GM21526 (cell line): ENCODE measurements at regions not wholly inside any gene's neighbourhood (a gene's known extent, or its start where the extent isn't known, plus 50 kb on each side); places are given as distances from the start of the nearest gene placed in this dataset.
"Not testable (repeated sequence)": the region's sequence is repeated elsewhere in the genome, so short reads cannot be mapped to it uniquely, and the experiment has no call there.

Experiments
- ATAC-seq: cut with Tn5 transposase; IDR thresholded peaks from one replicate; pipeline ENCODE4 v1.9.1; 2021; ENCODE audit warnings: moderate library complexity; ENCODE audit not compliant: unreplicated experiment, low FRiP score

DNA sequence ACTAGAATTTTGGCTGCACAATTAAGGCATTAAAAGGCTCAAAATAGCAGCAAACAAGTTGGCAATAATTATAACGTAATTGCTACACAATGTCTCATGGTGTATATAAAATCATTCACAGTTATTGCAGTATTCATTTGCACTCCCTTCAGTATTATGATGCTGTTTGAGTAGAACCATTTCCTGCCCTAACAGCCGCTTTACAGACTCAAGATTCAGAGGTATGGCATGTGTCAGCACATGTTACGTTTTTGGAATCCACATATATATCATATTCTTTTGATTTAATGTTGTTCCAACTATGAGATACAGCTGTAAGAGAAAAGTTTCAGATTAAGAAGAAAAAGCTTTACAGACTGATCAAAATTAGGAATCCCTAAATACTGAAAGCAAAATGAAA is 56.3 kb upstream of the NCKAP5 start:
- ATAC-seq = no peak

- no peak for ATAC-seq
Observed at GRCh38 chr2:133627741-133628140, 59.5 kb upstream of the NCKAP5 start.

DNA sequence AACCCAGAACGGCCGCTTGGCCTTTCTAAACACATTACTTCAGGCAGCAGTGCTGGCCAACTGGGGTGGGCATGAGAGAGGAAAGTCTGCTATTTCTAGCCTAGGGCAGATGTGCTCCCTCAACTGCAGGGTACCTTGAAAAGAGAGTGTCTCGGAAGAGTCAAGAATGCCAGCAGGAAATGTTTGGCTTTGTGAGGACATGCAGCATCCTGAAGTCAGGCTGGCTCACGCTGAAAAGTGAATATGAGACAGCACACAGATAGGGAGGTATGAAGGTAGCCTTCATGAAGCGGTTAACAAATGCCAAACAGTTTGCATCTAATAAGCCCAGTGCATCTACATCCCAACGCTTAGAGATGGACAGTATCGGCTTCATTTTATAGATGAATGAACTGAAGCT is 65.0 kb upstream of the NCKAP5 start:
- no peak for ATAC-seq

DNA sequence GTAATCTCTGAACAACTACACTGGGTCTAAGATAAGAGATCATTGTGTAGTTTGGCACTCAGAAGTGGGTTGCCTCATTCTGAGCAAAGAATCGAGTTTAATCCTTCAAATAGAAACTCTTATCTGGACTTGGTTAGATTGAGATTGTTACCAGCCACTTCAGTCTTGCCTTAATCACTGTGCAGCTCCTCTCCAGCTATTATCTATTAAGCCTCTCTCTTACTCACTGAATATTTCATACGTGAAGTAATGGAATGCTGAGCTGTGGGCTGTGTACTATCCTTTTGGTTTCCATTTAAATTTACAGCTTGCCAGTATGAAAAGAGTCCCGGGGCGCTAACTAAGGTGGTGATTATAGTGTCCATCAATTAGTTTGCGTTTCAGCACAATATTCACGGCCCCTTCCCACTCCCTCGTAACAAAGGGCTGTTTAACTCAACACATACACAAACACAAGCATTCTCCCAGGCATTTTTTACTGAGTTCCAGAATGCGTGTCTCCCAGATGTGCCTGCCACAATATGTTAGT is 65.7 kb upstream of the NCKAP5 start:
- no peak for ATAC-seq

GRCh38 chr2:133635131-133635530 is 66.9 kb upstream of the NCKAP5 start:
- ATAC-seq = no peak

- ATAC-seq = no peak
Observed at GRCh38 chr2:133636287-133636686, 68.0 kb upstream of the NCKAP5 start.

DNA sequence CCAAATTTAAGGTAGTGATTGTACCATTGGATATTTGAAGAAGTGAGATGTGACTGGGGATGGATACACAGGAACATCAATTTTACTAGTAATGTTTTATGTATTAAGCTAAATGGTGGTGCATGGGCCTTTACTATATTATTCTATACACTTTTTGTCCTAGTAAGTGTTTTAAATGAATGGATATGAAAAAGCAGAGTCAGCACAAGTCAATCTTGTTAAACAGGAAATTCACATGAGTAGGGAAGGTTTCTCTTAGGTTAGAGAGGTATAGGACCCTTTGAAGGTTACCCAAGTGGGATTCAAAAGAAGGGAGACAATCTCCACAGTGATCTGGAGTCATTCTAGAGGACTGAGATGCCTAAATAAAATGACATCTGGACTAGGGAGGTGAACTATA is 71.8 kb upstream of the NCKAP5 start:
- no peak for ATAC-seq

- ATAC-seq = no peak
Observed at GRCh38 chr2:133641497-133641896, 73.2 kb upstream of the NCKAP5 start.

DNA sequence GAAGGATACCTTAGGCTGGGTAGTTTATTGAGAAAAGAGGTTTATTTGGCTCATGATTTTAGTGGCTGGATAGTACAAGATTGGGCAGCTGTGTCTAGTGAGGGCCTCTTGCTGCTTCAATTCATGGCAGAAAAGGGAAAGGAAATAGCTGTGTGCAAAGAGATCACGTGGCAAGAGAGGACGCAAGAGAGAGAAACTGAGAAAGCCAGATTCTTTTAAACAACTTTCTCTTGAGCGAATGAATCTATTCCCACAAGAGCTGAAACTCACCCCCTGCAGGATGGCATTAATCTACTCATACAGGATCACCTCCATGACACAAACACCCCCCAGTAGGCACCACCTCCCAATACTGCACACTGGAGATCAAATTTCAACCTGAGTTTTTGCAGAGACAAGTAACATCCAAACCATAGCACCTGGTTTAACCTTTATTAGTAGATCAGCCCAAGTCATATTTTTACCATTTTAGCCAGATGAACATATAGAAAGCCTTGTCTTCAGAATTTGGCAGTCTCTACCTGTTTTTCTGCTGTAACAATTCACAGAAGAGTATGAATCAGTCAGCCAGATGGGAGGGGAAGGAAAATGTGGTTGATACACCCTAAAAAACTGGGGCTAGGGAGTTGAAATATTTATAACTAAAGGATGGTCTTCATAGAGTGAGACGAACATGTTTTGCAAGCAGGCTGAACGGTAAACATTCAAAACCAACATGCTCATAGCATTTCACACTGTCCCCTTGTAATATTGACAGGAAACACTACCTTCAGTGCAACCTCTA is 73.9 kb upstream of the NCKAP5 start:
- no peak for ATAC-seq

DNA sequence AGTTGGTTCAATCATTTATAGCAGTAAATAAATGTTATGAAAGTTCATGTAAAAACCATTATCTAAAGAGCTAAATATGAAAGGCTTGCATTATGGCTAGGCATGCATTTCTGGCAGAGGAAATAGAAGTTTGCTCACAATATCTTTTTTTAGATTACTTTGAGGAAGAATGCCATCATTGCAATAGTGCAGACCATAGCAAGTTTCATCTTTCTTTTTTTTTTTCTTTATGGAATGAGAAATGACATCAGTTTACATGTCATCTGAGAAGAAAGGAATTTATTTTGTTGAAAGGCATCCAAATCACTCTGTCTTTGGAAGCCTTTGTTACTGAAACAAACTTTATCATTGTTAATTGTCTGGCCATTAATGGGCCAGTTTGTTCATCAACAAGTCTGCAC is 74.5 kb upstream of the NCKAP5 start:
- ATAC-seq = no peak

DNA sequence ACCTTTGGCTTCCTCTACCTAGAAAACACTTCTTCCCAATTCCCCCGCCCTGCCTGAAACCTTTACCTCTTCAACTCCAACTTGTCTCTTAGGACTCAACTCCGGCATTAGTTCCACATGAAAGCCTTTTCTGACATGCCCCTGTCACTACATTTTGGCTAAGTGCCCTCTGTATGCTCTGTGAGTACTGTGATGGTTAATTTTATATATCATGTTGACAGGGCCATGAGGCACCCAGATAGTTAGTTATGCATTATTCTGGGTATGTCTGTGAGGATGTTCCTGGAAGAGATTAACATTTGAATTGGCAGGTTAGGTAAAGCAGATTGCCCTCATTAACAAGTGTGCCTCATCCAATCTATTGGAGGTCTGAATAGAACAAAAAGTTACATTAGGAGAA is 75.6 kb upstream of the NCKAP5 start:
- no peak for ATAC-seq

GRCh38 chr2:133644846-133645245 is 76.6 kb upstream of the NCKAP5 start:
- no peak for ATAC-seq

- not testable (repeated sequence) for ATAC-seq
Observed at GRCh38 chr2:133647386-133647785, 79.1 kb upstream of the NCKAP5 start.

GRCh38 chr2:133651861-133652260 is 83.6 kb upstream of the NCKAP5 start:
- no peak for ATAC-seq

- no peak for ATAC-seq
Observed at GRCh38 chr2:133652398-133652797, 84.1 kb upstream of the NCKAP5 start.

- no peak for ATAC-seq
Observed at GRCh38 chr2:133653056-133653455, 84.8 kb upstream of the NCKAP5 start.

GRCh38 chr2:133654949-133655348 is 86.7 kb upstream of the NCKAP5 start:
- ATAC-seq = no peak

GRCh38 chr2:133655610-133656009 is 87.3 kb upstream of the NCKAP5 start:
- ATAC-seq = no peak

- no peak for ATAC-seq
Observed at GRCh38 chr2:133657591-133657990, 89.3 kb upstream of the NCKAP5 start.

DNA sequence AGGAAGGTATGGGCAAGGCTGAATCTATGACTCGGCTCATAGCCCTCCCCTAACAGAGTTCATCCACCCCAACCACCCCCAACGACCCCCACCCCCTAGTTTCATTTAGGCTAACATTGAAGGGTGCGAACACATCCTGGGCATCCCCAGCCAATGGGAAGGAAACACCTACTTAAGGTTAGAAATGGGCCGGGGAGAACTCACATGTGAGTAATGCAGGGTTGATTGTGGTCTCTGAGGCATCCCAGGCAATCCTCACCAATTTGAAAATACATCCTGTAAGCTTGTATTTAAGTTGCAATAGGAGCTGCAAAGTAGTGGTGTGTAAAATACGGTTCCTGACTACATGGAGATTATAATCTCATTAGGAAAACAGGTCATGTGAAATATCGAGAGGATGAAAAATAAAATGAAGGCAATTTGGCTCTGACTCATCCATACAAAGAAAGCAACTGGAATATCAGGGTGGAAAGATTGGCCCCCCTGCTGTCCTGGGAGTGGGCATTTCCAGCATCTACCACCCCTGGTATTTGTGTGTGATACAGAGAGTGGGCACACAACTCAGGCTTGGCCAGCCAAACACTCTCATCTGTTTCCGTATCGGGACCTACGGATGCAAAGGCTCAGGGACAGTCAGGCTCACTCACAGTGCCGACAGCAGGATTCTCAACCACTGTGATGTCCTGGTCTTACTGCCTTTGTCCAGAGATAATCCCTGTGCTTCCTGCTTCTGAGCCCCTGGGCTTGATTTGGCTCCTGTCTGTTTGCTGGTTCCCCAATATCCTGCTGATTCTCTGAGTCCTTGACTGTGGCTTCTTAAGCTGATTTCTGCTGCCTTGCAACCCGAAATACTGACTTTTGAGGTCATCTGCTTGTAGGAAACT is 90.0 kb upstream of the NCKAP5 start:
- no peak for ATAC-seq

- ATAC-seq = no peak
Observed at GRCh38 chr2:133660510-133660909, 92.2 kb upstream of the NCKAP5 start.

- no peak for ATAC-seq
Observed at GRCh38 chr2:133661392-133661791, 93.1 kb upstream of the NCKAP5 start.
